Uterus (tissue), 3 donors: ENCODE measurements at regions not wholly inside any gene's neighbourhood (a gene's known extent, or its start where the extent isn't known, plus 50 kb on each side); places are given as distances from the start of the nearest gene placed in this dataset.

Experiments
- DNase-seq, 2 donors: peaks; one replicate each; pipeline ENCODE4 v3.0.0-alpha.2; 2019 to 2020
- H3K27ac ChIP-seq, 2 donors: fragments of 200-600 bp; sonication (generic); 1 replicate in 1 of 2; 2 replicates in 1 of 2; pipeline ENCODE4 v1.5.1; 2016 to 2018
- H3K27me3 ChIP-seq, 2 donors: fragments of 200-600 bp; sonication (generic); one replicate each; pipeline ENCODE4 v1.5.1; 2018 to 2019; ENCODE audit warnings: control low read depth in 1 of 2
- H3K36me3 ChIP-seq, 2 donors: fragments of 200-600 bp; sonication (generic); one replicate each; pipeline ENCODE4 v1.5.1; 2019; ENCODE audit warnings: control low read depth in 1 of 2
- H3K4me1 ChIP-seq, 2 donors: fragments of 200-600 bp; sonication (generic); one replicate each; pipeline ENCODE4 v1.5.1; 2018 to 2019; ENCODE audit warnings: control low read depth in 1 of 2
- H3K4me3 ChIP-seq, 2 donors: fragments of 200-600 bp; sonication (generic); 1 replicate in 1 of 2; 2 replicates in 1 of 2; pipeline ENCODE4 v1.5.1; 2018 to 2019; ENCODE audit warnings: mild to moderate bottlenecking in 1 of 2
- H3K9me3 ChIP-seq, 2 donors: fragments of 200-600 bp; sonication (generic); one replicate each; pipeline ENCODE4 v1.5.1; 2019; ENCODE audit warnings: control low read depth in 1 of 2
- CTCF ChIP-seq, 4 experiments: fragments of 200-600 bp in 2 of 4; fragments of 450-650 bp in 2 of 4; sonication (generic) in 2 of 4; IDR thresholded peaks; one replicate each; pipeline ENCODE4 v1.5.1; 2016 to 2019; ENCODE audit warnings: antibody characterized with exemption in 4 of 4, mild to moderate bottlenecking in 2 of 4, moderate library complexity in 1 of 4
- POLR2A ChIP-seq, 2 donors: fragments of 450-650 bp; IDR thresholded peaks; one replicate each; pipeline ENCODE4 v1.6.1; 2016; ENCODE audit warnings: antibody characterized with exemption in 2 of 2, mild to moderate bottlenecking in 1 of 2, moderate library complexity in 1 of 2
- intact Hi-C: fragments of 100-400 bp; cut with DNase I; formaldehyde crosslinking; loops from one replicate; pipeline ENCODE4 v1.15.1; 2023; ENCODE audit warnings: low total_unique reads
- donor health status: DM: yes; HTN: yes; CAD: no.

GRCh38 chr9:100865111-100865510 is 163.4 kb upstream of the PLPPR1 start:
- TF ChIP-seq POLR2A (IDR thresholded peaks at IDR 0.05) (no peak), CTCF (IDR thresholded peaks at IDR 0.05) (no peak)
- intact Hi-C loops, result no loop called here
- no peak for DNase-seq
- H3K27me3 ChIP-seq, result no peaks in the 10 kb centered on the region
- no peaks in the 10 kb centered on the region for H3K4me1 ChIP-seq
- H3K27ac ChIP-seq, result no peak overlapping the region
- no peaks in the 10 kb centered on the region for H3K9me3 ChIP-seq
- H3K4me3 ChIP-seq, result no peak overlapping the region
- H3K36me3 ChIP-seq, result no peaks in the 10 kb centered on the region

GRCh38 chr9:100865648-100866047 is 162.9 kb upstream of the PLPPR1 start:
- Histone ChIP-seq H3K36me3 (no peaks in the 10 kb centered on the region), H3K27ac (no peak overlapping the region), H3K27me3 (no peaks in the 10 kb centered on the region), H3K9me3 (no peaks in the 10 kb centered on the region), H3K4me1 (no peaks in the 10 kb centered on the region), H3K4me3 (no peak overlapping the region)
- DNase-seq, result no peak
- TF ChIP-seq POLR2A (IDR thresholded peaks at IDR 0.05) (no peak), CTCF (IDR thresholded peaks at IDR 0.05) (no peak)
- intact Hi-C loops, result no loop called here

- H3K27ac ChIP-seq, result no peak overlapping the region
- no peaks in the 10 kb centered on the region for H3K9me3 ChIP-seq
- H3K4me1 ChIP-seq, result no peaks in the 10 kb centered on the region
- intact Hi-C loops, result no loop called here
- no peak for DNase-seq
- no peak for TF ChIP-seq POLR2A (IDR thresholded peaks at IDR 0.05)
- no peak for TF ChIP-seq CTCF (IDR thresholded peaks at IDR 0.05)
- no peaks in the 10 kb centered on the region for H3K36me3 ChIP-seq
- H3K4me3 ChIP-seq, result no peak overlapping the region
- no peaks in the 10 kb centered on the region for H3K27me3 ChIP-seq
Measured at GRCh38 chr9:100869326-100869725, 159.2 kb upstream of the PLPPR1 start.

- no peaks in the 10 kb centered on the region for H3K9me3 ChIP-seq
- DNase-seq, result no peak
- H3K4me3 ChIP-seq, result no peak overlapping the region
- no peak overlapping the region for H3K27ac ChIP-seq
- TF ChIP-seq POLR2A (IDR thresholded peaks at IDR 0.05) (no peak), CTCF (IDR thresholded peaks at IDR 0.05) (no peak)
- H3K27me3 ChIP-seq, result no peaks in the 10 kb centered on the region
- no peaks in the 10 kb centered on the region for H3K36me3 ChIP-seq
- H3K4me1 ChIP-seq, result no peaks in the 10 kb centered on the region
- intact Hi-C loops, result no loop called here
Measured at GRCh38 chr9:100879884-100880283, 148.6 kb upstream of the PLPPR1 start.

- DNase-seq, result no peak
- no peaks in the 10 kb centered on the region for H3K27me3 ChIP-seq
- H3K36me3 ChIP-seq, result no peaks in the 10 kb centered on the region
- H3K9me3 ChIP-seq, result no peaks in the 10 kb centered on the region
- no peaks in the 10 kb centered on the region for H3K4me1 ChIP-seq
- no peak for TF ChIP-seq POLR2A (IDR thresholded peaks at IDR 0.05)
- no peak for TF ChIP-seq CTCF (IDR thresholded peaks at IDR 0.05)
- H3K4me3 ChIP-seq, result no peak overlapping the region
- intact Hi-C loops, result no loop called here
- H3K27ac ChIP-seq, result no peak overlapping the region
Measured at GRCh38 chr9:100880284-100880683, 148.2 kb upstream of the PLPPR1 start.
